Panc1 (cell line): ENCODE measurements at regions not wholly inside any gene's neighbourhood (a gene's known extent, or its start where the extent isn't known, plus 50 kb on each side); places are given as distances from the start of the nearest gene placed in this dataset.

Experiments
- POLR2AphosphoS5 ChIP-seq: IDR thresholded peaks from 2 replicates; pipeline ENCODE4 v1.6.1; 2012; ENCODE audit warnings: mild to moderate bottlenecking, low read depth, low read length, moderate library complexity
- SIN3A ChIP-seq: IDR thresholded peaks from 2 replicates; pipeline ENCODE4 v1.6.1; 2012; ENCODE audit warnings: low read depth, mild to moderate bottlenecking, low read length, moderate library complexity, borderline replicate concordance; ENCODE audit not compliant: insufficient read depth
- TF ChIP-seq, protein P1 (sequence below): fragments of 450-650 bp; IDR thresholded peaks from 2 replicates; pipeline ENCODE4 v1.5.1; 2017; ENCODE audit warnings: mild to moderate bottlenecking

DNA sequence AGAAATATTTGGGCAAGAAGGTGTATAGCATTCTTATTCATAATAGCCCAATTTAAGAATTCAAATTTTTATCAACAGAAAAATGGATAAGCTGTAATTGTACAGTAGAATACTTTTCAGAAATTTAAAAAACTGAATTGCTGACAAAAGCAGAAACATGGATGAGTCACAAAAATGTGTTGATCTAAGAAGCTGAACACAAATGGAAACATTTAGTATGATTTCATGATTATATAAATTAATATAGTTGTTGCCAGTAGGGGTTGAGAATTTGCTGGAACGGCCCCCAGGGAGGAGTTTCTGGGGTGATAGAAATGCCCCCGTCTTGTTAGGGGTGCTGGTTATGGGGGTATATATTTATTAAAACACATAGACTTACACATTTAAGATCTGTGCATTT is 179.1 kb downstream of the KLF6 start:
- TF ChIP-seq, protein P1, sequence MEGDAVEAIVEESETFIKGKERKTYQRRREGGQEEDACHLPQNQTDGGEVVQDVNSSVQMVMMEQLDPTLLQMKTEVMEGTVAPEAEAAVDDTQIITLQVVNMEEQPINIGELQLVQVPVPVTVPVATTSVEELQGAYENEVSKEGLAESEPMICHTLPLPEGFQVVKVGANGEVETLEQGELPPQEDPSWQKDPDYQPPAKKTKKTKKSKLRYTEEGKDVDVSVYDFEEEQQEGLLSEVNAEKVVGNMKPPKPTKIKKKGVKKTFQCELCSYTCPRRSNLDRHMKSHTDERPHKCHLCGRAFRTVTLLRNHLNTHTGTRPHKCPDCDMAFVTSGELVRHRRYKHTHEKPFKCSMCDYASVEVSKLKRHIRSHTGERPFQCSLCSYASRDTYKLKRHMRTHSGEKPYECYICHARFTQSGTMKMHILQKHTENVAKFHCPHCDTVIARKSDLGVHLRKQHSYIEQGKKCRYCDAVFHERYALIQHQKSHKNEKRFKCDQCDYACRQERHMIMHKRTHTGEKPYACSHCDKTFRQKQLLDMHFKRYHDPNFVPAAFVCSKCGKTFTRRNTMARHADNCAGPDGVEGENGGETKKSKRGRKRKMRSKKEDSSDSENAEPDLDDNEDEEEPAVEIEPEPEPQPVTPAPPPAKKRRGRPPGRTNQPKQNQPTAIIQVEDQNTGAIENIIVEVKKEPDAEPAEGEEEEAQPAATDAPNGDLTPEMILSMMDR, result no peak
- TF ChIP-seq SIN3A (no peak), POLR2AphosphoS5 (no peak)
